CD4-positive, alpha-beta T cell treated with Interleukin-4 for 4 hours (primary cell): ENCODE measurements at regions not wholly inside any gene's neighbourhood (a gene's known extent, or its start where the extent isn't known, plus 50 kb on each side); places are given as distances from the start of the nearest gene placed in this dataset.
"Not testable (repeated sequence)": the region's sequence is repeated elsewhere in the genome, so short reads cannot be mapped to it uniquely, and the experiment has no call there.

ENCODE experiments used
- DNase-seq: peaks from one replicate; pipeline ENCODE4 v3.0.0-alpha.2; 2020

GRCh38 chr3:110414855-110415254, 656.8 kb upstream of the NECTIN3 start:
- no peak for DNase-seq

GRCh38 chr3:110419096-110419495, 652.5 kb upstream of the NECTIN3 start:
- DNase-seq, result no peak

DNA sequence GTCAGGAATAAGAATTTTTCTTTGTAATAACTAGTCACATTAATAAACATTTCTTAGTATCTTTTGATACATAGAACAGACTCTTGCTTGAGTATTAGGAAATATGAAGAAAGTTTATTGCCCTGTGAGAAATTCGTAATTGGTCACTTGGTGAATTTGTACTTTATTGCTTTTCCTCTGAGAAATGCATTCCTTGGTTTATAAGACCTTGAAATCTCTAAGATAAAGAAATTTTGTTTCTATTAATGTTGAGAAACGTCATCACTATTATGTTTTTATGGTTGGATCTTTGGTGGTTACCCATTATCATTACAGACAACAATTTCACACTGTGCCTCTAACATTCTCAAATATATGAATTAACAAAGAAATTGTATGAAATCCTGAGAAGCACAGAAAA, 652.0 kb upstream of the NECTIN3 start:
- no peak for DNase-seq

GRCh38 chr3:110420158-110420641, 651.4 kb upstream of the NECTIN3 start:
- no peak for DNase-seq

DNA sequence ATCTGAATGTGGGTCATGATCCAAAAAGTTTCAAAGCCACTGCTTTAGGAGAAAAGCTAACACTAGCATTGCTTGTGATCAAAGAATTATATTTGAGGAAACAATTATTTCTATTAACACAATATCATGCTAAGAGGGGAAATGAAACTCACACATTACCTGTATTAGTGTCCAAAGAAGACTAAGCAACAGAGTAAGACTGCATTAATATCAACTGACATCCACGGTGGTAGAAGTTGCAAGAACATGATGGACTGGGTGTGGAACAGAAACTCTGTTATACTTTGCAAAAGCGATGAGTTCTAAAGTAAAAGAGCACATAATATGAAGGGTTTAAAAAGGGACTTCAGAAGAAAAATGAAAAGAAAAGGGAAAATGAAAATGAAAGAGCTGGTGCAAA, 648.3 kb upstream of the NECTIN3 start:
- no peak for DNase-seq

GRCh38 chr3:110430146-110430545, 641.5 kb upstream of the NECTIN3 start:
- no peak for DNase-seq

- DNase-seq, result no peak
Observed at GRCh38 chr3:110436209-110436608, 635.4 kb upstream of the NECTIN3 start.

GRCh38 chr3:110440066-110440653, 631.5 kb upstream of the NECTIN3 start:
- not testable (repeated sequence) for DNase-seq

- no peak for DNase-seq
Observed at GRCh38 chr3:110454066-110454465, 617.5 kb upstream of the NECTIN3 start.

DNA sequence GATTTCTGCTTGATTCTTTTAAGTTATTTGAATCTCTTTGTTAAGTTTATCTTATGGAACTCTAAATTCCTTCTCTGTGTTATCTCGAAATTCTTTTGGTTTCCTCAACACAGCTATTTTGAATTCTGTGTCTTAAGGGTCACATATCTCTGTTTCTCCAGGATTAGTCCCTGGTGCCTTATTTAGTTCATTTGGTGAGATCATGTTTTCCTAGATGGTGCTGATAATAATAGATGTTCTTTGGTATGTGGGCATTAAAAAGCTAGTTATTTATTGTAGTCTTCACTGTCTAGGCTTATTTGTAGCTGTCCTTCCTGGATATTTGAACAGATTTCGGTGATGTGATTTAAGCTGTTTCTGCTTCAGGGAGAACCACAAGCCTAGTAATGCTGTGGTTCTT, 615.6 kb upstream of the NECTIN3 start:
- no peak for DNase-seq

- DNase-seq, result no peak
Observed at GRCh38 chr3:110456438-110457138, 615.0 kb upstream of the NECTIN3 start.

DNA sequence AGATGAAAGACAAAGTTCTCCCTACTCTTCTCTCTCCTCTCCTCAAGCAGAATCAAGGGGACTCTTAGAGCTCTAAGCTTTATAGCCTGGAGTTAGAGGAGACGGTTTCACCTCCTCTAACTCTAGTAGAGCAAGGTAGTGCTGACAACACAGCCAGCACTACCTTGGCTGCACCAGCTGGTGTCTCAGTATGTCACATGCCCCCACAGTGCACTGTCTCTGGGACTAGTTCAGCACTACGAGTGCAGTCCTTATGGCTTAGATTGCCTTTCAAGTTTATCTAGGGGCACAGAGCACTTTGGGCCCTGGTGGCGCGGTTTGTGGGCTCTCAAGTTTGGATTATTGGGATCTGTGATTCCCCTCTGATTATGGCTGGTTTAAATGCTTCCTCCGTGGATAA, 614.1 kb upstream of the NECTIN3 start:
- no peak for DNase-seq

GRCh38 chr3:110459021-110459420, 612.6 kb upstream of the NECTIN3 start:
- DNase-seq, result no peak

GRCh38 chr3:110470310-110470709, 601.3 kb upstream of the NECTIN3 start:
- DNase-seq, result no peak

- no peak for DNase-seq
Observed at GRCh38 chr3:110473405-110473804, 598.2 kb upstream of the NECTIN3 start.

DNA sequence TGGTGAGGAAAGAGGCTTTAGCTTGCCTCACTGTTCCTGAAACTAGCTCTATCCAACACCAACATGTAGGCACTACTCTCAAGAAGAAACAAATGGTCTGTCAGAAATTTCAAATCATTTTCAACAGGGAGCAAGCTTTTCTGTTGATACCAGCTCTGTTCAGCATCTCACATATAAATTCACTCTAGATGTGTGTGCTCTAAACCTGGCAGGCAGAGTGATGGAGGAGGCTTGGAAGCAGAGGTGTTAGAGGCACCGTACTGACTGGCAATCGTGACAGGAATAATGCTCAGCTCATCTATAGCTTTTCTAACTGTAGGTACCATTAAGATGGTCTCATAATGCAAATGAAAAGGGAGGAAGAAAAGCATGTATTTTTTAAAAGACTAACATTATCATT, 597.2 kb upstream of the NECTIN3 start:
- no peak for DNase-seq

GRCh38 chr3:110478377-110479054, 593.1 kb upstream of the NECTIN3 start:
- no peak for DNase-seq

- DNase-seq, result no peak
Observed at GRCh38 chr3:110479731-110480130, 591.9 kb upstream of the NECTIN3 start.

GRCh38 chr3:110485389-110485788, 586.2 kb upstream of the NECTIN3 start:
- no peak for DNase-seq

- no peak for DNase-seq
Observed at GRCh38 chr3:110487840-110488239, 583.8 kb upstream of the NECTIN3 start.

DNA sequence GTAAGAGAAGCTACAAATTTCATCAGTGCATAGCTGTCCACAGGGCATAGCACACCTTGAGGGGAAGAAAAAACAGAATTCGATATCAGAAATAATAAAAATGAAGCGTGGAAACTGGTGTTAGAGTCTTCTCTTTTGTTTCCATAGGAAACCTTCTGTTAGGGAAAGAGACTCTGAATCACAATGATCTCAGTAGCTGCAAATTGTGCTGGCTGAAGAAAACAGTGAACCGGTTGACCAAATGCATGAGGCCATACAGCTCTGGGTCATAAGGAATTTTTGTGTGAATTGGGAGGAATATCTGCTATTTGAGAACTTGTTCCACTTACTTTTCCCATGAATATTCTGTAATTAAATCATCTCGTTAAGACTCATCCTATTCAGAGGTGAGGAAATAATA, 580.2 kb upstream of the NECTIN3 start:
- DNase-seq, result no peak

DNA sequence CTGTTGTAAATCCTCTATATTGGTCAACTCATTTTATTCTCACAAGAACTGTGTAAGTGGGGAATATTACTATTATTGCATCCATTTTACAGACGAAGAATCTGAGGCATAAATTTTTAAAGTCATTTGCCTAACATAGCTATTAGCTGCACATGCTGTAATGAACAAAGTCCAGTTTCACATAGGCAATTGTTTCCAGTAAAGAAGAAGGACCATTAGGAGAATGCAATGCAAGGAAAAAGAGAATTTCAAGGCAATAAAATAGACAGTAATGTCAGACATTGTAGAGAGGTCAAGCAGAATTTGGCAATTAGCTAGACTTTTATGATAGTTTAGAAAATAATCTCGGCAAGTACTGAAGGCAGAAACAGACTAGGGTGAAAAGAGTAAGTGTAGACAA, 578.7 kb upstream of the NECTIN3 start:
- no peak for DNase-seq

GRCh38 chr3:110493438-110494092, 578.1 kb upstream of the NECTIN3 start:
- no peak for DNase-seq

- DNase-seq, result no peak
Observed at GRCh38 chr3:110494093-110494490, 577.5 kb upstream of the NECTIN3 start.
